NCI-H1930 (cell line): ENCODE measurements at regions not wholly inside any gene's neighbourhood (a gene's known extent, or its start where the extent isn't known, plus 50 kb on each side); places are given as distances from the start of the nearest gene placed in this dataset.

ENCODE experiments used
- DNase-seq, 2 experiments: peaks; one replicate each; lab custom pipeline; 2025; lab: John Stamatoyannopoulos, UW

- no peak for DNase-seq
Observed at GRCh38 chr4:156710365-156711192, 261.0 kb downstream of the PDGFC start.

GRCh38 chr4:156705311-156705710 lies 266.3 kb downstream of the PDGFC start:
- no peak for DNase-seq

GRCh38 chr4:156695163-156695562 lies 276.4 kb downstream of the PDGFC start:
- no peak for DNase-seq

GRCh38 chr4:156694413-156694812 lies 277.2 kb downstream of the PDGFC start:
- DNase-seq, result no peak

GRCh38 chr4:156693557-156693956 lies 278.0 kb downstream of the PDGFC start:
- DNase-seq, result no peak

GRCh38 chr4:156692016-156692415 lies 279.6 kb downstream of the PDGFC start:
- no peak for DNase-seq

GRCh38 chr4:156690572-156690971 lies 281.0 kb downstream of the PDGFC start:
- no peak for DNase-seq

DNA sequence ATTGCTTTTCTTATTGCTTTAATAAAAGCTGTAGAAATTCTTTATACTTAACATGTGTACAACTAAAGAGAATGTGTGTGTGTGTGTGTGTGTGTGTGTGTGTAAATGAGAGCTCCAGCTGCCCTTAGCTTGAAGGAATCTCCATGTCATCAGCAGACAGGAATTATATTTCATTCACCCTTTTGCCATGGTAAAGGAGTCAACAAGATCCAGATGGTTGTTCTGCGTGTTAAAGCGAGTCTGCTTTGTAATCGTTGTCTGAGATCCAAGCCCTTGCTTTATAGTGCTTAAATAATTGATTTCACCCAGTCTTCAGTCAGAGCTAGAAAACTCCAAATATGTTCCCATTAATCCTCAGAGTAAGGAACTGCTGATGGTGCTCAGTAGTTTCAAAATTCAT lies 285.5 kb downstream of the PDGFC start:
- no peak for DNase-seq

DNA sequence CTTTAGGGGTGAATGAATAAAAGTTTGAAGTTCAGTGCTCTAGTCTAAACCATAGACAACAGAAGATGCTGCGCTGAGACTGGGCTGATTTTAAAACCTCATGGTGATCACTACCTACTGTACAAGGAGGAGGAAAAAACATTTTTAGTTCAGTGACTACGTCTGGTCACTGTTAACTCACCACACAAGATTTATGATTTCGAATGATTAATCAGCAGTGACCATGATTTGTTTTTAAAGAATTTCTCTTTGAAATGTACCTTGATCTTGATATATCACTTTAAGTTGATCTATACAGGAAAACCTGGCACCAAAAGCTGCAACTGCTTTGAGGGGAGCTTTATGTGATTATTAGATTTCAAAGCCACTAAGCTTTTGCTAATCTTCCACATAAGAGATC lies 286.3 kb downstream of the PDGFC start:
- no peak for DNase-seq

- DNase-seq, result no peak
Observed at GRCh38 chr4:156677656-156678055, 293.9 kb downstream of the PDGFC start.

DNA sequence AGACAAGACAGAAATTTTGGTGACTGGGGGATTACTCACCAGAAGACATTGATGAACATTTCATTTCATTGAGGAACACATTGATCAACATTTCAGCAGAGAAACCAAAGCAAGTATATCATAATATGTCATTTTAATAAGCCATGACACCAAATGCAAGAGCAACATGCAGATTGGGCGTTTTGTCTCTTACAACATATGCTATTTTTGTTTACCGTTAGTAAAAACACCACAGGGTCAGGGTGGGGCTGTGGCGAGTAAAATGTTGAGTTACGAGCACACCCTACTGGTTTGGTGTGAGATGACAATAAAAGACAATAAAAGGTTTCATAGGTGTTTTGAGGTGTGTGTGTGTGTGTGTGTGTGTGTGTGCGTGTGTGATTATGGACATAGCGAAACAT lies 294.5 kb downstream of the PDGFC start:
- DNase-seq, result no peak

DNA sequence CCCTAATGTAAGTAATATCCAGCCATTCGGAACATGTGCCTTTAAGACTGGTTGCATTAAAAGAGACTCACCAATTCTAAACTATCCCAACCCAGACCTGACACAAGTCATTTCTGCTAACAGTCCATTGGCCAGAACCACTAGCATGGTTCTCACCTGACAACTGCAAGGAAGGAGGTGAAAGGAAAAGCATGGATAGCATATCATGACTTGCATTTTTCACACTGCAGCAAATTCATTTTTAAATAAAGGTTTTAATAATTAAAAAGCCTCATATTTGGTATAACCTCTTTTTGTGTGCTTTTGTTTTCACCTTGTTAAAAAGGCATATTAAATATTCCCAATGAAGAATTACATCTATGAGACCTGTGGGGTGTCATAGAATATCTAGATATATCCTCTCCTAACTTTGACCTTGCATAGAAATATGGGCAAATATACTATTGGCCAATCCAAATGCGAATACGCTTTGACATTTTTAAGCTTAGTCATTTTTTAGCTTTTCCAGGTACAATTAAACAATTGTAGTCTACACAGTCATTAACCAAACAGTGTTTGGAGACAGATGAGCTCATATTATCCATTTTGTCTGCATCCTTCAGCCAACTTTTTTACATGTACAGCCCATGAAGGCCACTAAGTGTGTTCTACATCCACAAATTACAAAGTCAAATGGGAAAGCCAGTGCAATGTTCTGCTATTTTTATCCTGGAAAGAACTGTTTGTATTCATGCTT lies 295.3 kb downstream of the PDGFC start:
- DNase-seq, result no peak

DNA sequence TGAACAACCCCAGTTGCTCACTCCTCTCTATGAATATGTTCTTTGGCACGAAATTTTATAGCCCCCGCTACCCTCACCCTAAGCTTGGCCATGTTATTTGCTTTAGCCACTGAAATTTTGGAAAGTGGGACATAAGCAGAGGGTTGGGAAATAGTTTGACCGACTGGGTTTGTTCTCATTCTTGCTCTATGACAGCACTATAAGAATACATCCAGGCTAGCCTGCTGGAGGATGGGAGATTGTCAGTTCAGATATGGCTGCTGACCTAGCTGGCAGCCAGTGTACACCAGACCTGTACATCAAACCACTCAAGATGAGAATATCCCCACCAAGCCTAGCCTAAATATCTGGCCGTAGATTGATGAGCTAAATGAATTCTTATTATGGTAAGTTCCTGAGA lies 298.1 kb downstream of the PDGFC start:
- no peak for DNase-seq

DNA sequence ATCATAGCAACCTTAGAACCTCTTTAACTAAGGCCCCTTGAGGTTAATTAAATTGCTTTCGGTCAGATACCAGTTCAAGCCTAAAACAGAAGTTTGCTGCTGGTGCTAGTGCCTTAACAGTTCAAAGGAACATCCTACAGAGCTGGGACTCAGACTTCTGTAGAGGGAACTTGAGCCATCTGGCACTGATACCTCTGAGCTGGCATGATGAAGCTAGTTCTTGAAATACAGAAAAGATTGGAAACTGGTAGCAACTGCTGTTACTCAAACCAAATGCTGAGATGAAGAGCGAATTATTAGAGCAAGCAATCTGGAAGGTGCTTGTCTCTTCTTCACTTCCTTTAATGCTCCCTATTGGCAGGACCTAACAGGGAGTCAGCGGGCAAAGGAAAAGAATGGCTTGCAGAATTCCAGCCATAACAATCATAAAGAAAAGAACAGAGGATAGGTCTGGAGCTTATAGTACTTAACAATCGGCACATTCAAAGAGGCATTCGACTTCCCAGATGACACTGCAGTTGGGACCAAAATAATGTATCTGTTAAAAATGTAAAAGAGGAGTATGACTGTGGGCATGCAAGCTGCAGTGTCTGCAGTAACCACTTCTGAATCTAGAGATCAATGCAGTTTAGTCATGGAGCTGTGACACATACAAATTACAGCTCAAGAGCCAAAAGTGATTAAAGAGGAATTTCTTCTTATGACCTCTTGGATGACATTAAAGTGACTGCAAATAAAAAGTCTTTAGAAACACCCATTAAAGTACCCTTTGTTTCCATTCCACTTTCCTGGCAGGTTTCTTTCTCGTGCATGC lies 298.9 kb downstream of the PDGFC start:
- DNase-seq, result no peak

GRCh38 chr4:156665780-156666366 lies 305.7 kb downstream of the PDGFC start:
- DNase-seq, result no peak

DNA sequence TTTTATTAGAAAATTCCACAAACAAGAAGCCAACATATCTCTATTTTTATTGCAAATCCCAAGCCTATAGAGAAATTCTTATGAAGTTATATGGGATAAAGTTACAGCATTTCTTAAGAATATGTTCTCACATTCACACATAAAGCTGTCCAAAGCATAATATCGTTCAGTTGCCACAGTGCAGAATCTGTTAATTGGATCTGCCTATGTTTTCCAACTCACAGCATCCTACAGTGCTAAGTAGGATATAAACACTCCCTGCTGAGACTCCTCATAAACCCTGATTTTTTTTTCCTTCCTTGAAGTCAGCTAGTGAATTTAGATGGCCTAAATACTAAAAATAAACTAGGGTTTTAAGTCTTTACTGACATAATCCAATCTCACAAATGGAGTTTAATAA lies 307.9 kb downstream of the PDGFC start:
- no peak for DNase-seq

GRCh38 chr4:156662921-156663320 lies 308.7 kb downstream of the PDGFC start:
- no peak for DNase-seq

DNA sequence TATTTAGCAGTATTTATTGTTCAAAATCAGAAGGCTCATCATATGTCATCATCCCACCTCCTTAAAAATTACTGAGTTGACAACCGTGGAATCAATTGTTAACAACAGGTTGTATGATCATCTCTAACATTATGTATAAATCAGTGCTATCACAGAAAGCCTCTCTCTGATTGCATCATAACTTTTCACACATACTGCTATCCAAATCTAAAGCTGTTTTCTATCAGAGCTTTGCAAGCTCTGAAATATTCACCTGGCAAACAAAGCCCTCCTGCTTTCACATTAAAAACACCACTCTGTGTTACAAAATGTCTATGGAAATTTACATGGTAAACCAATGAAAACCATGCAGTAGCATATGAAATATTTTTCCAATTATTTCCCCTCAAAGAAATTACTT lies 310.0 kb downstream of the PDGFC start:
- no peak for DNase-seq

DNA sequence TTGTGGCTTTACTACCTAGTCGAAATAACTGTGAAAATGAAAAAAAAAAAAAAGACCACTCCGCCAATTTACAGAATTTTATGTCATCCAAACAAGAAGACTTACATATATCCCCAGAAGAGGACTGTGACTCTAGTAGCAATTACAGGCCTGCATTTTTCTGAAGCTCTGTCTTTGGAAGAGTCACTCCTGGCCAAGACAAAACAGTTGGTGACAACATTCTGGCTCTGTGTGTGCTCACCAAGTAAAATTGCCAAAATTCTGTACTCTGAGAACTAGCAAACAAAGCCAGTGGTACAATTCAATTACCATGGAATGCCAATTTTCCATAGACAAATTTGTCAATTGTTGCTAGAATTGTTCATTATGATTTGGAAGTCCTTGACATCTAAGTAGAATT lies 311.1 kb downstream of the PDGFC start:
- DNase-seq, result no peak

DNA sequence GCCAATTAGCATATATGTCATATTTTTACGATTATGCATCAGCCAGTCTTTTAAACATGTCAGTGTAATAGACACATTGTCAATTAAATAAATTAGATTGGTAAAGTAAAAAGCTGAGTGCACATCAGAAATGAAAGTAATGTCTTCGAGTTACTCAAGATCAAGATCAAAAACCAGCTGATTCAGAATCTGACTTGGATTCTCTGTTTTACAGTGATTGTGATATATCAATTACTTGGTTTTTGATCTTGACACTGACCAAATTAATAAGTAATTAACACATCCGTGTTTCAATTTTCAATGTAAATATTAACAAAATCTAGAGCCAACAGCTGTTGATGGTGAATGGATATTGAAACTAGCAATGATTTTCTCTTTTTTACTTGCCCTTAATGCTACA lies 311.6 kb downstream of the PDGFC start:
- DNase-seq, result no peak

GRCh38 chr4:156659570-156659969 lies 312.0 kb downstream of the PDGFC start:
- no peak for DNase-seq

- DNase-seq, result no peak
Observed at GRCh38 chr4:156656896-156657295, 314.7 kb downstream of the PDGFC start.
